ENCODE measurements at regions not wholly inside any gene's neighbourhood (a gene's known extent, or its start where the extent isn't known, plus 50 kb on each side); places are given as distances from the start of the nearest gene placed in this dataset.

DNA sequence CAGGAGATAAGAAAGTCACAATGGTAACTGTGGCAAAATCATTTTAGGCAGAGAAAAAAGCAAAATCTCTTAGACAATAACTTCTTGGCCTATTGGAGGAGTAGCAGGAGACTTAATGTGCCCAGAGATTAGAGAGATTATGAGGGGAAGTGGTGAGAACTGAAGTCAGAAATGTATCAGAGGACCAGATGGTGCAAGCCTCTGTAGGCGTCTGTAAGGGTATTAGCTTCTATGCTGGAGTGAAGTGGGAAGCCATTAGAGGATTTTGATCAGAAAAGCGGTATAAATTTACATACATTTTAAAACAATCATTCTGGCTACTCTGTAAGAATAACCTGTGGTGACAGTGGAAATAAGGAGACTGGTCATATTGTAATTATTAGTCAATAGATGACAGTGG lies 236.7 kb downstream of the FAT4 start:
- TF ChIP-seq, protein P1, sequence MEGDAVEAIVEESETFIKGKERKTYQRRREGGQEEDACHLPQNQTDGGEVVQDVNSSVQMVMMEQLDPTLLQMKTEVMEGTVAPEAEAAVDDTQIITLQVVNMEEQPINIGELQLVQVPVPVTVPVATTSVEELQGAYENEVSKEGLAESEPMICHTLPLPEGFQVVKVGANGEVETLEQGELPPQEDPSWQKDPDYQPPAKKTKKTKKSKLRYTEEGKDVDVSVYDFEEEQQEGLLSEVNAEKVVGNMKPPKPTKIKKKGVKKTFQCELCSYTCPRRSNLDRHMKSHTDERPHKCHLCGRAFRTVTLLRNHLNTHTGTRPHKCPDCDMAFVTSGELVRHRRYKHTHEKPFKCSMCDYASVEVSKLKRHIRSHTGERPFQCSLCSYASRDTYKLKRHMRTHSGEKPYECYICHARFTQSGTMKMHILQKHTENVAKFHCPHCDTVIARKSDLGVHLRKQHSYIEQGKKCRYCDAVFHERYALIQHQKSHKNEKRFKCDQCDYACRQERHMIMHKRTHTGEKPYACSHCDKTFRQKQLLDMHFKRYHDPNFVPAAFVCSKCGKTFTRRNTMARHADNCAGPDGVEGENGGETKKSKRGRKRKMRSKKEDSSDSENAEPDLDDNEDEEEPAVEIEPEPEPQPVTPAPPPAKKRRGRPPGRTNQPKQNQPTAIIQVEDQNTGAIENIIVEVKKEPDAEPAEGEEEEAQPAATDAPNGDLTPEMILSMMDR (IDR thresholded peaks at IDR 0.05; ENCODE audit: low read length), result no peak
- TF ChIP-seq EZH2phosphoT487 (IDR thresholded peaks at IDR 0.05; ENCODE audit: low read length), result no peak
- TF ChIP-seq EZH2 (optimal IDR thresholded peaks at IDR 0.05; ENCODE audit: low read depth, low read length), result no peak
